ENCODE measurements at regions not wholly inside any gene's neighbourhood (a gene's known extent, or its start where the extent isn't known, plus 50 kb on each side); places are given as distances from the start of the nearest gene placed in this dataset.
A peak's percentile ranks its signal among the peaks of the same experiment; 100 is the strongest.

- no peak for TF ChIP-seq ZSCAN18 (tag by site-specific recombination; IDR thresholded peaks at IDR 0.05)
- no peak for TF ChIP-seq ZNF404 (tag by site-specific recombination; IDR thresholded peaks at IDR 0.05)
- no peak for TF ChIP-seq ZNF23 (tag by site-specific recombination; IDR thresholded peaks at IDR 0.05; ENCODE audit: borderline replicate concordance)
- no peak for TF ChIP-seq ZNF473 (tag by site-specific recombination; IDR thresholded peaks at IDR 0.05)
These were observed 120.7 kb upstream of the SRSF6 start (continued) for GRCh38 chr20:43337036-43337435.

GRCh38 chr20:43334080-43334479, 123.6 kb upstream of the SRSF6 start:
- Histone ChIP-seq H3K27ac (ENCODE audit: extremely low read depth, low read depth, low read length) (no peak overlapping the region), H3K9me3 (ENCODE audit: control insufficient read depth, insufficient read depth, low read depth, low read length) (no peaks in the 10 kb centered on the region), H3K4me1 (ENCODE audit: control insufficient read depth, insufficient read depth, low read length) (no peaks in the 10 kb centered on the region), H3K4me3 (ENCODE audit: low read depth, low read length) (no peak overlapping the region), H3K36me3 (ENCODE audit: control insufficient read depth in 2 of 2, insufficient read depth in 1 of 2, low read length in 2 of 2) (no peaks in the 10 kb centered on the region)
- CTCF ChIA-PET: no interaction called here
- TF ChIP-seq ZNF274 (IDR thresholded peaks at IDR 0.05; ENCODE audit: low read length) (no peak), ZNF274 (tag by site-specific recombination; IDR thresholded peaks at IDR 0.05; ENCODE audit: borderline replicate concordance) (no peak), SETDB1 (IDR thresholded peaks at IDR 0.05; ENCODE audit: insufficient read length, low read length) (peak; percentile 65)
- POLR2A ChIA-PET: no interaction called here

GRCh38 chr20:43331906-43332305, 125.8 kb upstream of the SRSF6 start:
- Histone ChIP-seq H3K9me3 (ENCODE audit: control insufficient read depth, insufficient read depth, low read depth, low read length) (no peaks in the 10 kb centered on the region), H3K36me3 (ENCODE audit: control insufficient read depth in 2 of 2, insufficient read depth in 1 of 2, low read length in 2 of 2) (no peaks in the 10 kb centered on the region), H3K4me1 (ENCODE audit: control insufficient read depth, insufficient read depth, low read length) (no peaks in the 10 kb centered on the region), H3K27ac (ENCODE audit: extremely low read depth, low read depth, low read length) (no peak overlapping the region), H3K4me3 (ENCODE audit: low read depth, low read length) (no peak overlapping the region)
- ChIA-PET POLR2A (no interaction called here), CTCF (no interaction called here)
- TF ChIP-seq ZNF169 (tag by site-specific recombination; IDR thresholded peaks at IDR 0.05) (no peak), ZNF174 (tag by site-specific recombination; IDR thresholded peaks at IDR 0.05) (no peak), WT1 (tag by site-specific recombination; IDR thresholded peaks at IDR 0.05) (no peak), ZBTB48 (tag by site-specific recombination; IDR thresholded peaks at IDR 0.05) (no peak), ZNF292 (tag by site-specific recombination; IDR thresholded peaks at IDR 0.05; ENCODE audit: borderline replicate concordance, low read depth) (no peak), SETDB1 (IDR thresholded peaks at IDR 0.05; ENCODE audit: insufficient read length, low read length) (no peak), SP3 (tag by site-specific recombination; IDR thresholded peaks at IDR 0.05) (no peak), ZBTB44 (tag by site-specific recombination; IDR thresholded peaks at IDR 0.05) (no peak), ZSCAN23 (tag by site-specific recombination; IDR thresholded peaks at IDR 0.05) (no peak), ZNF366 (tag by site-specific recombination; conservative IDR thresholded peaks at IDR 0.05) (no peak), ZNF248 (tag by site-specific recombination; IDR thresholded peaks at IDR 0.05) (no peak), PBX3 (CRISPR knock-in tag; IDR thresholded peaks at IDR 0.05) (no peak), EGR2 (tag by site-specific recombination; IDR thresholded peaks at IDR 0.05; ENCODE audit: low read depth) (no peak), ZNF510 (tag by site-specific recombination; IDR thresholded peaks at IDR 0.05; ENCODE audit: insufficient replicate concordance) (no peak), TSHZ1 (tag by site-specific recombination; IDR thresholded peaks at IDR 0.05; ENCODE audit: borderline replicate concordance) (no peak), ZNF280D (tag by site-specific recombination; IDR thresholded peaks at IDR 0.05) (no peak), HOXC10 (CRISPR knock-in tag; IDR thresholded peaks at IDR 0.05) (no peak), ZNF624 (tag by site-specific recombination; IDR thresholded peaks at IDR 0.05) (no peak)

Measured in HEK293 (cell line).